Ascending aorta (tissue), 2 donors: ENCODE measurements at regions not wholly inside any gene's neighbourhood (a gene's known extent, or its start where the extent isn't known, plus 50 kb on each side); places are given as distances from the start of the nearest gene placed in this dataset.

Source experiments
- DNase-seq, 2 donors: peaks; one replicate each; pipeline ENCODE4 v3.0.0-alpha.2; 2019; ENCODE audit warnings: low spot score in 2 of 2
- H3K27ac ChIP-seq, 2 donors: fragments of 200-600 bp; sonication (generic); one replicate each; pipeline ENCODE4 v1.5.1; 2016 to 2017; ENCODE audit warnings: mild to moderate bottlenecking in 1 of 2
- H3K27me3 ChIP-seq: fragments of 200-600 bp; sonication (generic); one replicate; pipeline ENCODE4 v1.5.1; 2017
- H3K36me3 ChIP-seq, 2 donors: fragments of 200-600 bp; sonication (generic); one replicate each; pipeline ENCODE4 v1.5.1; 2016
- H3K4me1 ChIP-seq, 2 donors: fragments of 200-600 bp; sonication (generic); one replicate each; pipeline ENCODE4 v1.5.1; 2016 to 2017; ENCODE audit warnings: mild to moderate bottlenecking in 1 of 2
- H3K4me3 ChIP-seq, 2 donors: fragments of 200-600 bp; sonication (generic); one replicate each; pipeline ENCODE4 v1.5.1; 2016 to 2017; ENCODE audit warnings: mild to moderate bottlenecking in 1 of 2
- H3K9me3 ChIP-seq, 2 donors: fragments of 200-600 bp; sonication (generic); one replicate each; pipeline ENCODE4 v1.5.1; 2016
- CTCF ChIP-seq, 3 experiments: fragments of 200-600 bp in 2 of 3; fragments of 450-650 bp in 1 of 3; sonication (generic) in 2 of 3; IDR thresholded peaks; one replicate each; pipeline ENCODE4 v1.5.1; 2016 to 2019; ENCODE audit warnings: antibody characterized with exemption in 3 of 3, mild to moderate bottlenecking in 1 of 3, moderate library complexity in 1 of 3
- intact Hi-C: fragments of 100-400 bp; cut with DNase I; formaldehyde crosslinking; loops from one replicate; pipeline ENCODE4 v1.15.1; 2023

- no peak for TF ChIP-seq CTCF (IDR thresholded peaks at IDR 0.05)
- no peak for DNase-seq
- Histone ChIP-seq H3K27me3 (no peaks in the 10 kb centered on the region), H3K9me3 (no peaks in the 10 kb centered on the region), H3K36me3 (peaks cover 28 to 75% of the 10 kb centered on the region in 2 donors), H3K4me1 (no peaks in the 10 kb centered on the region), H3K27ac (no peak overlapping the region), H3K4me3 (no peak overlapping the region)
- intact Hi-C loops = no loop called here
Measured at GRCh38 chr14:95421741-95422140, 94.7 kb downstream of the SYNE3 start.

DNA sequence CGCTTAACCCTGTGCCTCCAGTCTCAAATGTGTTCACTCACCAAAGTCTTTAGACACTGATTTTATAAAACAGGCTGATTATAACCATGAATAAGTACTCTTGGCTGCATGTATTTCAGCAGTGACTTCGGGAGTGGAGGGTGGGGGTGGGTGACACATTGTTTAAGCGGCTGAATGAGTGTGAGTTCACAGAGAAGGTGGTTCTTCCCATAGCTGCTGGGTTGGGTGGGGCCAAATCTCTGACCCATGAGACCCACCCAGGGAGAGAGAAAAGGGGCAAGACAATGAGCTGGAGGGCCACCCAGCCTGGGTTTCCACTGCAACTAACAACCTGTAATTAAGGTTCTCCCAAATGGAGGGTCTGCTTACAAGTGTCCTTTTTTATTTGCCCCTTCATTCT lies 96.4 kb downstream of the SYNE3 start:
- H3K4me1 ChIP-seq = no peaks in the 10 kb centered on the region
- H3K36me3 ChIP-seq = peaks cover 37 to 78% of the 10 kb centered on the region in 2 donors
- H3K4me3 ChIP-seq = no peak overlapping the region
- H3K27ac ChIP-seq = no peak overlapping the region
- H3K9me3 ChIP-seq = no peaks in the 10 kb centered on the region
- no peaks in the 10 kb centered on the region for H3K27me3 ChIP-seq
- intact Hi-C loops = no loop called here
- no peak for DNase-seq
- TF ChIP-seq CTCF (IDR thresholded peaks at IDR 0.05) = no peak

DNA sequence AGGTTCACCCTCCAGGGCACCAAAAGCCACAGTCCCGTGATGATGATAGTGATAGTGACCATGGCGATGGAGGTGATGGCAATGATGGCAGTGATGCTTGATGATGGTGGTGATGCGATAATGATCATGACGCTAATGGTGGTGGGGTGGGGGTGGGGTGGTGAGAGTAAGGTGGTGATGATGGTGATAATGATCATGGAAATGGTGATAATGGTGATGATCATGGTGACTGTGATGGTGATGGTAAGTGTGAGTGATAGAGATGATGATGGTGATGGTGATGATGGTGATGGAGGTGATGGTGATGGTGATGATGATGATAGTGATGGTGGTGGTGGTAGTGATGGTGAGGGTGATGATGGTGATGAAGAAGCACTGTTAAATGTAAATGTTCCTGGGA lies 96.9 kb downstream of the SYNE3 start:
- H3K4me3 ChIP-seq = no peak overlapping the region
- no peak for TF ChIP-seq CTCF (IDR thresholded peaks at IDR 0.05)
- H3K9me3 ChIP-seq = no peaks in the 10 kb centered on the region
- no peaks in the 10 kb centered on the region for H3K27me3 ChIP-seq
- H3K27ac ChIP-seq = no peak overlapping the region
- no peaks in the 10 kb centered on the region for H3K4me1 ChIP-seq
- no peak for DNase-seq
- intact Hi-C loops = no loop called here
- H3K36me3 ChIP-seq = peaks cover 39 to 78% of the 10 kb centered on the region in 2 donors

DNA sequence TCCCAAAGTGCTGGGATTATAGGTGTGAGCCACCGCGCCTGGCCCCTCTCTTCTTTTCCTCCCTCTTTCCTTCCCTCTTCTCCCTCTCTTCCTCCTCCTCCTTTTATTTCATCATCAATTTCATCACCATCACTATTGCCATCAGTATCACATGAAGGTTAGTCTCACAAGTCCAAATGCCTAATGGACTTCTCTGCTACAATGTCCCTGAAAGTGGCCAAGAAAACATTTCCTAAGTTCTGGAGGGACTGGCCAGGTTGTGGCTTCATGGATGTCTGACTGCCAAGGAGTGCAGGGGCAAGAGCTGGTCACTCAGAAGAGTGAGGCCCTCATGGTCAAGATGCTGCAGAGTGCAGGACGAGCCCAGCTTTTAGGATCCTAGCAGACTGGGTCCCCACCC lies 97.6 kb downstream of the SYNE3 start:
- Histone ChIP-seq H3K36me3 (peaks cover 39 to 74% of the 10 kb centered on the region in 2 donors), H3K9me3 (no peaks in the 10 kb centered on the region), H3K27ac (no peak overlapping the region), H3K27me3 (no peaks in the 10 kb centered on the region), H3K4me3 (no peak overlapping the region), H3K4me1 (no peaks in the 10 kb centered on the region)
- TF ChIP-seq CTCF (IDR thresholded peaks at IDR 0.05) = no peak
- DNase-seq = no peak
- intact Hi-C loops = no loop called here

GRCh38 chr14:95417492-95417891 lies 97.8 kb upstream of the CLMN start:
- Histone ChIP-seq H3K4me1 (no peaks in the 10 kb centered on the region), H3K27ac (no peak overlapping the region), H3K36me3 (peaks cover 39 to 68% of the 10 kb centered on the region in 2 donors), H3K4me3 (no peak overlapping the region), H3K27me3 (no peaks in the 10 kb centered on the region), H3K9me3 (no peaks in the 10 kb centered on the region)
- DNase-seq = no peak
- intact Hi-C loops = no loop called here
- TF ChIP-seq CTCF (IDR thresholded peaks at IDR 0.05) = no peak

DNA sequence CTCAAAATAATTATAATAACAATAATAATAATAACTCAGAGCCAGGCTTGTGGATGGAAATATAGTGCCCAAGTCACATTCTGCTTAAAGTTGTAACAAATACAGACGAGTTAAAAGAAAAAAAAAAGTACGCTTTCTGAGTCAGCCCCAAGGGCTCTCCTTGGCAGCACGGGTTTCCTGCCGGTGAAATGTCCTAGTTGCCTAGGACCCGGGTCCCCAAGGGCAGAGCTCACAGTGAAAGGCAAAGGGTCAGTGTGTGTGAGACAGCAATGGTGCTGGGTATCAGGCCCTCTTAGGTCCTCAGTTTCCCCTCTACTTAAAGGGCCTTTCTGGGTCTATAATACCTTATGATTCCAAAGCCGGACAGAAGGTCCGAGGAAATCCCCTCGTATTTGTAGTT lies 96.3 kb upstream of the CLMN start:
- DNase-seq = no peak
- no peak overlapping the region for H3K27ac ChIP-seq
- H3K9me3 ChIP-seq = no peaks in the 10 kb centered on the region
- no peaks in the 10 kb centered on the region for H3K27me3 ChIP-seq
- peaks cover 33 to 53% of the 10 kb centered on the region in 2 donors for H3K36me3 ChIP-seq
- H3K4me3 ChIP-seq = no peak overlapping the region
- TF ChIP-seq CTCF (IDR thresholded peaks at IDR 0.05) = no peak
- intact Hi-C loops = no loop called here
- no peaks in the 10 kb centered on the region for H3K4me1 ChIP-seq
